ENCODE measurements at regions not wholly inside any gene's neighbourhood (a gene's known extent, or its start where the extent isn't known, plus 50 kb on each side); places are given as distances from the start of the nearest gene placed in this dataset.
"Not testable (repeated sequence)": the region's sequence is repeated elsewhere in the genome, so short reads cannot be mapped to it uniquely, and the experiment has no call there.

GRCh38 chr12:124673801-124674617 is 106.6 kb upstream of the NCOR2 start:
- DNase-seq: no peak

DNA sequence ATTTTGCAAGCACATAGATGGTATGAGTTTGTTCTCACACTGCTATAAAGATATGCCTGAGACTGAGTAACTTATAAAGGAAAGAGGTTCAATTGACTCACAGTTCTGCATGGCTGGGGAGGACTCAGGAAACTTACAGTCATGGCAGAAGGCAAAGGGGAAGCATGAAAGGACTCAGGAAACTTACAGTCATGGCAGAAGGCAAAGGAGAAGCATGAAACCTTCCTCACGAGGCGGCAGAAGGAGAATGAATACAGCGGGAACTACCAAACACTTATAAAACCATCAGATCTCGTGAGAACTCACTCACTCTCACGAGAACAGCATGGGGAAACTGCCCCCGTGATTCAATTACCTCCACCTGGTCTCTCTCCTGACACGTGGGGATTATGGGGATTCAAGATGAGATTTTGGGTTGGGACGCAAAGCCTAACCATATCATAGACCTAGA is 101.9 kb upstream of the NCOR2 start:
- not testable (repeated sequence) for DNase-seq

DNA sequence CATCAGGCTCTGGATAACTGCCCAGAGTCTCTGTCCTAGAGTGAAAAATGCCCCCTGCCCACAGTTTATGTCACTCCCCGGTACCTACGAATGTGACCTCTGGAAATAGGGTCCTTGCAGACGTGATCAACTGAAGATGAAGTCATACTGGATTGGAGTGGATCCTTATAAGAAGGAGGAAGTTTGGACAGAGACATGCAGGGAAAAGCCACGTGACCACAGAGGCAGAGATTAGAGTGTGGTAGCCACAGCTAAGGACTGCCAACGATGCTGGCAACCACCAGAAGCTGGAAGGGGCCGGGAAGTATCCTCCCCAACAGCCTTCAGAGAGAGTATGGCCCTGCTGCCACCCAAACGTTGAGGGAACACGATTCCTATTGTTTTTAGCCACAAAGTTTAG is 101.2 kb upstream of the NCOR2 start:
- DNase-seq: no peak

DNA sequence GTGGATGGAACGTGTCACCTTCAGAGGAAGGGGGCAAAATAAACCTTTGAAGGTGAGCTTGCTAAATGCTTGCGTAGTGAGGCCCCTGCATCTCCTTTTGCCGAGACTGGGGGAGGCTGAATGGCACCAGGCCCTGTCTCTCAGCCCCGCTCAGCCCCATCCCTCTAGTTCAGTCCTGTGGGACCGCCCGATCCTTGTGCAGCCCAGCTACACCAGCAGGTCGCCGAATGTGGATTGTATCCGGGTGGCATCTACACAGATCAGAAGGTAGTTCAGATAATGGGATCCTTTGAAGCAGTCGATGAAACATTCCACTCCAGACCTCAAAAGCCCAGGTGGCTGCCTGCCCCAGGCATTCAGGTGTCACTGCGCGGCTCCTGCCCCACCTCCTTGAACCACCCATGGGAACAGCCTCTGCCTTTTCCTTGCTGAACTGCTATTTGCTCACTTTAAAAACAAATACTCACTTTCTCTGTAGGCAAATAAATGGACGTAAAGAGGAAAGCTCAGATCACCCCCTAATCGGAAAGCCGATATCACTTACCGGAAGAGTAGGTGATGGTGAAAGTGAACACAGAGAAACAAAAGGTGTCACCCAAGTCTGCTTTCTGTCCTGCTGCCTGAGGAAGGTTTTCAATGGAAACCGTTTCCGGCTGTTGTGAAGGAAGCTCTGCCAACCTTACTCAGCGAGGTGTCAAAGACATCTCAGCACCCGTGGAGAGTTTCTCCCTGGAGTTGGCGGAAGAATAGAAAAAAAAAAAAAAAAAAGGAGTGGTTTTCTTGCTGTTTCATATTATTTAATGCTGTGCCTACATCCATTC is 100.3 kb upstream of the NCOR2 start:
- DNase-seq: peak in 1 of 2 experiments; percentile 18

DNA sequence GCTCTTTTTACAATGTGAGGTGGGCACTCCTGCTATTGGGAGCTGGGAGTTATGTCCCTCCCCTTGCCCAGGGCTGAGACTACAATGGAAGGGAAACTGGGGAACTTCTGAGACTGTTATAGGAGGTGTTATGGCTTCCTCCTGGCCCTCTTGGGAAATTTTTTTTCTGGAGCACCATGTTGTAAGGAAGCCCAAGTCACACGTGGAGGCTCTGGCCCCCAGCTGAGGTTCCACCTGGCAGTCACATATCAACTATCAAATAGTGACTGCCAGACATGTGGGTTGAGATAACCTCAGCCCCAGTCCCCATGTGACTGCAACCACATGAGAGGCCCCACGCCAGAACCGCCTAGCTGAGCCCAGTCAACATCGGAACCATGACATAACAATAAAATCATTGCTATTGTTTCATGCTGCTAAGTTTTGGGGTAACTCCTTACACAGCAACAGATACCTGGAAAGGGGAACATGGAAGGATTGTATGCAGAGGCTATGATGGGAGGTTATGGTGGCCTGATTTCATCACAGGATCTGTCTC is 99.4 kb upstream of the NCOR2 start:
- DNase-seq: no peak

- DNase-seq: no peak
Measured at GRCh38 chr12:124665511-124665910, 98.1 kb upstream of the NCOR2 start.

DNA sequence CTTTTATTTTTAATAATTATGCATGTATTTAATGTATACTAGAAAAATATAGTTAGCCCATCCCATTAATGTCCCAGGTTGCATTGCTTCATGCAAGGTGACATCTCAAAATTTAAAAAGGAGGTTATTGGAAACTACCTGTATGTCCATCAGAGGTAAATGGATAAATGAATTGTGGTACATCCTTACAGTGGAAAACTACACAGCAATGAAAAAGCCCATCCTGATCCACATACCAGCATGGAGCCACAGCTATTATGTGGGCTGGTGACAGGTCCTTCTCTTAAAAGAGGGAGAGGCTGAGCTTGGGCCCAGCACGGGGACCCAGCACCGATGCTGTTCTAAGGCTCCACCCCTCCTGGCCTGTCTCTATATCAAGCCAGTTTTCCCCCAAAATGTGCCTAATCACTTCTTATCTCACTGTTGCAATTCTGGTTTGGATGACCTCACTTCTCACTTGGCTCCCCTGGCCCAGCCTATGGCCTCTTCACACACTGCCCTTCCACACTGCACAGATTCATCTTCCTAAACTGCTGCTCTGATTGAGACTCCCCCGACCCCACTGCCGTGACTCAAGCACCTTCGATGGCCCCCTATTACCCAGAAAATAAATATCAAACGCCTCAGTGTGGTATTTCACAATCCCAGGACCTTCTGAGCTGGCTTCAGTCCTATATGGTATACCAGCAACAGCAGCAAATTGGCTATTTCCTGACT is 97.1 kb upstream of the NCOR2 start:
- DNase-seq: no peak

- DNase-seq: no peak
Measured at GRCh38 chr12:124663771-124664366, 96.5 kb upstream of the NCOR2 start.

- no peak for DNase-seq
Measured at GRCh38 chr12:124663206-124663605, 95.8 kb upstream of the NCOR2 start.

- DNase-seq: no peak
Measured at GRCh38 chr12:124661341-124661740, 93.9 kb upstream of the NCOR2 start.

GRCh38 chr12:124660851-124661250 is 93.4 kb upstream of the NCOR2 start:
- peak in 1 of 2 experiments; percentile 35 for DNase-seq

DNA sequence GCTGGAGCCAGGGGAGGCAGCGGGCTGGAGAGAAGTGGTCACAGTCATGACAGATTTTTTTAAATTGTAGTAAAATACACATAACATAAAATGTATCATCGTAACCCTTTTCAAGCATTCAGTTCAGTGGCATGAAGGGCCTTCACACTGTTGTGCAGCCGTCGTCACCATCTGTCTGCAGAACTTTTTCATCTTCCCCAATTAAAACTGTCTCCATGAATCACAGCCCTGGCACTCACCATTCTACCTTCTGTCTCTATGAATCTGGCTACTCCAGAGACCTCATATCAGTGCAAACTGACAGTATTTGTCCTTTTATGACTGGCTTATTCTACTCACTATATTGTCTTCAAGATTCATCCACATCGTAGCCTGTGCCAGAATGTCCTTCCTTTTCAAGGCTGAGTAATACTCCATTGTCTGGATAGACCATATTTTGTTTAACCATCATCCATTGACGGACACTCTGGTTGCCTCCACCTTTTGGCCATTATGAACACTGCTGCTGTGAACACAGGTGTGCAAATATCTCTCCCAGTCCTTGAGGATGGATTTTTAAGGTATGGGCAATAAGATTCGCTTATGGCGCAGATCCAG is 91.5 kb upstream of the NCOR2 start:
- no peak for DNase-seq

DNA sequence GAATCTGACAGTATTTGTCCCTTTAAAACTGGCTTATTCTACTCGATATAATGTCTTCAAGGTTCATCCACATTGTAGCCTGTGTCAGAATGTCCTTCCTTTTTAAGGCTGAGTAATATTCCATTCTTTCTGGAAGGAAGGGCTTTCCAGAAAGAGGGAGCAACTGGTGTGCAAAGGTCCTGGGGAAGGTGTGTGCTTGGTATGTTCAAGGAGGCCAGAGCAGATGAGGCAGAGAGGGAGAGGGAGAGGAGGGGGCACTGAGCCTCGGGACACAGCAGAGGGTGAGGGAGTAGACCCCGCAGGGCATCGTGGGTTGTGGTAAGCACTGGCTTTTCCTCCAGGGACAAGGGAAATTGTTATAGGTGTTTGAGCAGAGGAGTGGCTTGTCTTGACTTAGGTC is 90.9 kb upstream of the NCOR2 start:
- DNase-seq: no peak

GRCh38 chr12:124656947-124657434 is 89.6 kb upstream of the NCOR2 start:
- no peak for DNase-seq

DNA sequence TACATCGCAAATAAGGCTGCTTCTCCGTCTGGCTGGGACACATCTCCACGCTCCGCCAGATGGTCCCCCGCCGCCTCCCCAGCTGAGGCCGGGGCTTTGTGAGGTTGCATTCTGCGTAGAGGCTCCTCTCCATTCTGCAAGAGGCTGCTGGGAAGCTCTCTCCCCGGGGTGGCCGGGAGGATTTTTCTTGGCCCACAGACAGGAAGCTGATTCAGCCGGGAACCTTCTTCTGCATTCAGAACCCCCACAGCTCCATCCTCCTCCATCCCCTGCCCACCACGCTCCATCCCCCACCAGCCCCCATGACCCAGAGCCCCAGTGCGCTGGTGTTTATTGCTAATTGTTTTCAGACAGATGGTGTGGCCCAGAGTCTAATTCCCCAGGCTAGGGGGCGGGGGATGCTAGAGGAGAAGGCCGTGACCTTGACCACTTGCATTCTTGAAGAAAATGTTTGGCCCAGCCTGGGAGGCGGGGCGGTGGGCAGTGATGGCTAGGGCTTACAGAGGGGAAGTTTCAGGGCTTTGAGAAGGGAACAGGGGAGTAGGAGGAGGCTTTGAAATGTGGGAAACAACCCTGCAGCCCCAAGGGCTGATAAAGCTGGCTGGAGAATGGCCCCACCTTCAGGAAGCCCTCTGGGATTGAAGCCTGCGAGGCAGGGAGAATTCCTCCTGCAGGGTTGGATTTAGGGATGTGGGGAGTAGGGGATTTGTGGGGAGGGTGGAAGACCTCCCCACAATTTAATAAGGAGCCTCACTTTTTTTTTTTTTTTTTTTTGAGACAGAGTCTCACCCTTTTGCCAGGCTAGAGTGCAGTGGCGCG is 88.5 kb upstream of the NCOR2 start:
- DNase-seq: no peak

DNA sequence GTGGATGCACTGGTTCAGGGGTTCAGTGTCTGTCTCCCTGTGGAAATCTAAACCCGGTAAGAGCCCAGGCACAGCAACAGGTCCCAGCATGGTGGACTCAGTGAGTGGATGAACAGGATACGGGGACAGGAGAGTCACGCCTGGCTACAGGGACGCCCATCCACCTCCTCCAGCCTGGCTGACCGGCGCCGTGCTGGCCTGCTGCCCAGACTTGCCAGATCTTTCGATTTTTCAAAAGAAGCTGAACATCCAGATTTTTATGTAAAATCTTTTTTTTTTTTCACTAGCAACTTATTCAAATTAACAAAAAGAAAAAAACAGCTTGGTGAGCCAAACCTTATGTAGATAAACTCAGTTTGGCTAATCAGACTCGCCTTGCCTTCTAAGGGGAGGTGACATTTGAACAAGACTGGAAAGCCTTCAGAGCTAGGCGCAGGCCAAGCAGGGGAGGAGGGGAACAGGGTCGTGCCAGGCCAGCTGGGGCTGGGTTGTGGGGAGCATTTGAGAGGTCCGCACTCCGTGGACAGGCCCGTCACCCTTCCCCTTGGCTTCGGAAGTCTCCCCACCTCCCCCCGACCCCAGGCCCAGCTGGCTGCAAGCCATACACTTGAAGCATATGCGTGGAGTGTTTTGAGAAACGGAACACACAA is 87.8 kb upstream of the NCOR2 start:
- no peak for DNase-seq

DNA sequence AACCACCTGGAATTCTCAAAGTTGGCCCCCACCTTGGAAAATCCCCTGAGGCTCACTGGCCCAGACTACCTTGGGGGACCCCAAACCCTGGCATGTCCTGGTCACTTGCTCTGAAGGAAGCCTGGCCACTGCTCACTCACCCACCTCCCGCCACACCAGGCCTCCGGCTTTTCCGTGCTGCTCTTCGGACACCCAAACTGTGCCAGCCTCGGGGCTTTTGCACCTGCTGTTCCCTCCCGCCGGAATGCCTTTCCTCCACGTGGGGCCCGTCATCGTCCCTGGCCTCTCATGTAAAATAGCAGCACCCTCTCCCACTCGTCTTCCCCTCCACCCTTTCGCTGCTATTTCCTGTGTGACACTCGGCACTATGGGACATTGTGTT is 87.2 kb upstream of the NCOR2 start:
- DNase-seq: no peak

GRCh38 chr12:124653169-124653931 is 85.9 kb upstream of the NCOR2 start:
- DNase-seq: no peak

DNA sequence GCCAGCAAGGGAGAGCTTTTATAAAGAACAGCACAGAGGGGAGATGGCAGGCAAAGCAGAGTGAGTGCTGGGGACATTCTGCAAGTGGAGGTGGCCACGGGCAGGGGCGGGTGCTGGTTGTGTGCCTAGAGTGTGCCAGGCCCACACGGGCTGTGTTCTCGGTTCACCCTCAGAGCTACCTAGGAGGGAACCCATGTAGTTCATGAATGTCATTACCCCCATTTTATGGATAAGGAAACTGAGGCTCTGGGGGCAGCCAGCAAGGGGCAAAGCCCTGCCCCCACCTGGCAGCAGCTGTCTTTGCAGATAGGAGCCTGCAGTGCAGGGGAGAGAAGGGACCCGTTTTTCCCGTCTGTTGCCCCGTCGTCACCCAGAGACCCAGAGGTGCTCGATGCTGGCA is 85.2 kb upstream of the NCOR2 start:
- DNase-seq: no peak

Data from NCI-H526 (cell line).